SK-N-SH treated with all-trans-retinoic acid at 6 μM for 48 hours (cell line): ENCODE measurements at regions not wholly inside any gene's neighbourhood (a gene's known extent, or its start where the extent isn't known, plus 50 kb on each side); places are given as distances from the start of the nearest gene placed in this dataset.

Experiments used
- SNAI2 ChIP-seq: fragments of 250-450 bp; sonication (Bioruptor Pico); IDR thresholded peaks from 2 replicates; pipeline ENCODE4 v1.5.0; 2020; ENCODE audit warnings: mild to moderate bottlenecking, moderate library complexity
- ZFP30 ChIP-seq: fragments of 450-650 bp; formaldehyde crosslinking; IDR thresholded peaks from 2 replicates; pipeline ENCODE4 v1.5.0; 2022; ENCODE audit warnings: mild to moderate bottlenecking, moderate library complexity

DNA sequence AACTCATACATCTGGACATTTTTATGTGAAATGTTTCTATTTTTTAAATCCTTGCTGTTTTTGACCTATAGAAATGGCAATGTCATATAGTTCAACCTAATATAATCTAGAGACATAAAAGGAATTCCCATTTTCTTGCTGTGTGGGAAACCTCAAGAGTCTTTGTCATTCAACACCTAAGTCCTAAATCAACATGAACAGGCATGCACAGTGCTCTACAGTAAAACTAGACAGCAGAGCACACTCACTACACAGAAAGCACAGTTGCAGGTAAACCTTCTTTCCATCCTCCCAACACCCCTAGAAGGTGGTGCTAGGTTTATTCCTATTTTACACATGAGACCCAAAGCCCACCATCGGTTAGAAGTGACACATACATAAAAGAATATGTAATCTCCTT, 79.1 kb upstream of the C1QTNF7 start:
- TF ChIP-seq ZFP30 (CRISPR knock-in tag) (no peak), SNAI2 (CRISPR knock-in tag) (no peak)
